Muscle of leg (tissue), 3 donors: ENCODE measurements at regions not wholly inside any gene's neighbourhood (a gene's known extent, or its start where the extent isn't known, plus 50 kb on each side); places are given as distances from the start of the nearest gene placed in this dataset.

Experiments
- DNase-seq: peaks from one replicate; pipeline ENCODE4 v3.0.0; 2013
- H3K27ac ChIP-seq: one replicate; pipeline ENCODE4 v1.5.1; 2013; ENCODE audit warnings: mild to moderate bottlenecking, low read length, control low read depth
- H3K27me3 ChIP-seq: one replicate; pipeline ENCODE4 v1.6.1; 2013; ENCODE audit warnings: low read length; ENCODE audit not compliant: control insufficient read depth, insufficient read depth
- H3K36me3 ChIP-seq: one replicate; pipeline ENCODE4 v1.6.1; 2013; ENCODE audit warnings: low read length; ENCODE audit not compliant: control insufficient read depth, insufficient read depth
- H3K4me1 ChIP-seq: one replicate; pipeline ENCODE4 v1.6.1; 2013; ENCODE audit warnings: low read length; ENCODE audit not compliant: control insufficient read depth, insufficient read depth
- H3K4me3 ChIP-seq: one replicate; pipeline ENCODE4 v1.5.1; 2013; ENCODE audit warnings: low read length, control low read depth
- H3K9me3 ChIP-seq: replicated peaks from 2 replicates; pipeline ENCODE4 v1.6.1; 2013; ENCODE audit warnings: low read depth, low read length; ENCODE audit not compliant: control insufficient read depth
- WGBS: methylation state at CpG from one replicate; pipeline ENCODE4 v1.1.5; 2013; ENCODE audit warnings: missing lambda C conversion rate; ENCODE audit not compliant: insufficient coverage; 5-methylcytosine and 5-hydroxymethylcytosine counted together

GRCh38 chr4:10959586-10959985 is 275.0 kb upstream of the CLNK start:
- WGBS: no CpG with 5 or more reads among the region's 1 CpG

GRCh38 chr4:10958226-10958856 is 273.8 kb upstream of the CLNK start:
- Histone ChIP-seq H3K27me3 (no peaks in the 10 kb centered on the region), H3K4me3 (no peak overlapping the region), H3K27ac (no peak overlapping the region), H3K9me3 (no peaks in the 10 kb centered on the region), H3K4me1 (peaks cover 3% of the 10 kb centered on the region), H3K36me3 (no peaks in the 10 kb centered on the region)
- no peak for DNase-seq
- WGBS: no CpG with 5 or more reads among the region's 5 CpGs

More at GRCh38 chr4:10959586-10959985, 275.0 kb upstream of the CLNK start:
- Histone ChIP-seq H3K27me3 (no peaks in the 10 kb centered on the region), H3K36me3 (no peaks in the 10 kb centered on the region), H3K4me3 (no peak overlapping the region), H3K4me1 (peaks cover 8% of the 10 kb centered on the region), H3K27ac (no peak overlapping the region), H3K9me3 (no peaks in the 10 kb centered on the region)
- peak; percentile 78 for DNase-seq

GRCh38 chr4:10951306-10951705 is 266.7 kb upstream of the CLNK start:
- DNase-seq: no peak
- no peaks in the 10 kb centered on the region for H3K27me3 ChIP-seq
- no peak overlapping the region for H3K4me3 ChIP-seq
- H3K36me3 ChIP-seq: no peaks in the 10 kb centered on the region
- no peaks in the 10 kb centered on the region for H3K4me1 ChIP-seq
- no peak overlapping the region for H3K27ac ChIP-seq
- no peaks in the 10 kb centered on the region for H3K9me3 ChIP-seq
- WGBS: no CpG with 5 or more reads among the region's 2 CpGs

- no peaks in the 10 kb centered on the region for H3K27me3 ChIP-seq
- H3K4me1 ChIP-seq: no peaks in the 10 kb centered on the region
- no peak for DNase-seq
- no peak overlapping the region for H3K27ac ChIP-seq
- no peak overlapping the region for H3K4me3 ChIP-seq
- no peaks in the 10 kb centered on the region for H3K36me3 ChIP-seq
- no peaks in the 10 kb centered on the region for H3K9me3 ChIP-seq
- 82% methylated on average over 6 of the region's 6 CpGs for WGBS
Observed at GRCh38 chr4:10949039-10949733, 264.6 kb upstream of the CLNK start.

GRCh38 chr4:10947898-10948297 is 263.3 kb upstream of the CLNK start:
- 61% methylated on average over 3 of the region's 4 CpGs for WGBS
- no peaks in the 10 kb centered on the region for H3K9me3 ChIP-seq
- H3K4me1 ChIP-seq: no peaks in the 10 kb centered on the region
- no peaks in the 10 kb centered on the region for H3K27me3 ChIP-seq
- DNase-seq: no peak
- no peaks in the 10 kb centered on the region for H3K36me3 ChIP-seq
- H3K27ac ChIP-seq: no peak overlapping the region
- no peak overlapping the region for H3K4me3 ChIP-seq

GRCh38 chr4:10944321-10944720 is 259.8 kb upstream of the CLNK start:
- Histone ChIP-seq H3K4me1 (no peaks in the 10 kb centered on the region), H3K27ac (no peak overlapping the region), H3K27me3 (no peaks in the 10 kb centered on the region), H3K36me3 (no peaks in the 10 kb centered on the region), H3K4me3 (no peak overlapping the region), H3K9me3 (peaks cover 12% of the 10 kb centered on the region)
- WGBS: no CpG with 5 or more reads among the region's 1 CpG
- no peak for DNase-seq

GRCh38 chr4:10942156-10942555 is 257.6 kb upstream of the CLNK start:
- peaks cover 12% of the 10 kb centered on the region for H3K9me3 ChIP-seq
- H3K36me3 ChIP-seq: no peaks in the 10 kb centered on the region
- no peaks in the 10 kb centered on the region for H3K4me1 ChIP-seq
- no peak overlapping the region for H3K4me3 ChIP-seq
- WGBS: 100% methylated on average over 1 of the region's 1 CpG
- no peaks in the 10 kb centered on the region for H3K27me3 ChIP-seq
- H3K27ac ChIP-seq: no peak overlapping the region
- DNase-seq: no peak

- H3K4me1 ChIP-seq: no peaks in the 10 kb centered on the region
- H3K27ac ChIP-seq: no peak overlapping the region
- H3K4me3 ChIP-seq: no peak overlapping the region
- WGBS: no CpG with 5 or more reads among the region's 2 CpGs
- DNase-seq: no peak
- no peaks in the 10 kb centered on the region for H3K9me3 ChIP-seq
- H3K27me3 ChIP-seq: no peaks in the 10 kb centered on the region
- no peaks in the 10 kb centered on the region for H3K36me3 ChIP-seq
Observed at GRCh38 chr4:10929818-10930217, 245.2 kb upstream of the CLNK start.

GRCh38 chr4:10925996-10926395 is 241.4 kb upstream of the CLNK start:
- Histone ChIP-seq H3K9me3 (no peaks in the 10 kb centered on the region), H3K4me3 (no peak overlapping the region), H3K27me3 (no peaks in the 10 kb centered on the region), H3K4me1 (no peaks in the 10 kb centered on the region), H3K27ac (no peak overlapping the region), H3K36me3 (no peaks in the 10 kb centered on the region)
- DNase-seq: no peak
- WGBS: 80% methylated on average over 1 of the region's 3 CpGs

GRCh38 chr4:10924274-10924673 is 239.7 kb upstream of the CLNK start:
- Histone ChIP-seq H3K36me3 (no peaks in the 10 kb centered on the region), H3K27ac (no peak overlapping the region), H3K27me3 (no peaks in the 10 kb centered on the region), H3K9me3 (no peaks in the 10 kb centered on the region), H3K4me1 (no peaks in the 10 kb centered on the region), H3K4me3 (no peak overlapping the region)
- 100% methylated on average over 1 of the region's 3 CpGs for WGBS
- DNase-seq: no peak
